ENCODE measurements at regions not wholly inside any gene's neighbourhood (a gene's known extent, or its start where the extent isn't known, plus 50 kb on each side); places are given as distances from the start of the nearest gene placed in this dataset.

DNA sequence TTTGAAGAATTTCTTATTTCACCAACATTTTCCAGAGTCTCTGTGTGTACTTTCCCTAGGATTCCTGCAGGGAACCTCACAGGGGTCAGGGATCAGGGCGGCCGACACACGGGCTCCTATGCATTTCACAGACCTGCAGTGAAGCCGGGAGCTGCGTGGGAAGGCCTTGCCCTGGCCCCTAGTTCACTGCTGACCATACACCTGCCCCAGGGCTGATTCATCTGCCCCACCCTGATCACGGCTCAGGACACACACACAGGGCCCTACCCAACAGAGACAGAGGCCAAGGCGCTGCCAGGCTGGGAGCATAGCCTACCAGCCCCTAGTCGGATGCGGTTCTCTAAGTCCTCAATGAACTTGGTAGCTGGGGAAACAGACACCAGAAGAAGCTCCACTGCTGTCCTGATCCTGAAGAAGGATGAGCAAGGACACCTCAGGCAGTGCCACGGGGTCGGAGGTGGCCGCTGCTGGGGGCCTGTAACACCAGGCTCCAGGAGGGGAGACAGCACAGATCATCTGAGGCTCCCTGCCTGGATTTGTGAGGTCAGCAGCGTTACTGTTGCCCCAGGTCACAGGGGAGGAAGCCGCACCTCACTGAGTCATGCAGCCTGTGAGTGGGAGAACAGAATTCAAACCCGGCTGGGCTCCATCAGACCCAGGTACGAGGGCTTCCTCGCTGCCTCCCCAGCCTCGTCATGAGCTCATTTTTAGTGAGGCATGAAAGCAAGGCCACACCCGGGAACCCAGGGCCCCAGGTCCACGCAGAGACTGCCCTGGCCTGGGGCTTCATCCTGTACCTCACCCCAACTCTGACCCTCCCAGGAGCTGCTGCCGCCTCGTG is 278.8 kb upstream of the PPP2R2D start:
- TF ChIP-seq CTCF (IDR thresholded peaks at IDR 0.05; ENCODE audit: low read depth, low read length, poor library complexity, severe bottlenecking) (no peak), EZH2phosphoT487 (IDR thresholded peaks at IDR 0.05; ENCODE audit: borderline replicate concordance, low read length) (no peak)

Data from DOHH2 (cell line).